ENCODE measurements at regions not wholly inside any gene's neighbourhood (a gene's known extent, or its start where the extent isn't known, plus 50 kb on each side); places are given as distances from the start of the nearest gene placed in this dataset.

- no peak for TF ChIP-seq TAF1 (IDR thresholded peaks at IDR 0.05; ENCODE audit: low read depth, low read length)
- TF ChIP-seq POLR2A (IDR thresholded peaks at IDR 0.05; ENCODE audit: low read depth, low read length), result no peak
- TF ChIP-seq POLR2AphosphoS5 (IDR thresholded peaks at IDR 0.05; ENCODE audit: low read depth, low read length), result no peak
Observed at GRCh38 chr20:52818491-52818890, 153.7 kb upstream of the TSHZ2 start.
